LNCaP clone FGC (cell line): ENCODE measurements at regions not wholly inside any gene's neighbourhood (a gene's known extent, or its start where the extent isn't known, plus 50 kb on each side); places are given as distances from the start of the nearest gene placed in this dataset.
"Not testable (repeated sequence)": the region's sequence is repeated elsewhere in the genome, so short reads cannot be mapped to it uniquely, and the experiment has no call there.

Experiments
- DNase-seq: peaks from one replicate; pipeline ENCODE4 v3.0.0-alpha.2; 2011; ENCODE audit warnings: low read depth
- H3K4me3 ChIP-seq: 2 replicates; pipeline ENCODE4 v1.5.1; 2011; ENCODE audit warnings: mild to moderate bottlenecking, low read depth, low read length, control low read depth
- CTCF ChIP-seq: IDR thresholded peaks from 2 replicates; pipeline ENCODE4 v1.5.1; 2012; ENCODE audit warnings: mild to moderate bottlenecking; ENCODE audit not compliant: control insufficient read depth, insufficient read depth; ENCODE audit errors: extremely low read depth

- no peak for DNase-seq
- no peak overlapping the region for H3K4me3 ChIP-seq
- no peak for TF ChIP-seq CTCF
These were observed 162.2 kb upstream of the GIMD1 start for GRCh38 chr4:106530821-106531220.

DNA sequence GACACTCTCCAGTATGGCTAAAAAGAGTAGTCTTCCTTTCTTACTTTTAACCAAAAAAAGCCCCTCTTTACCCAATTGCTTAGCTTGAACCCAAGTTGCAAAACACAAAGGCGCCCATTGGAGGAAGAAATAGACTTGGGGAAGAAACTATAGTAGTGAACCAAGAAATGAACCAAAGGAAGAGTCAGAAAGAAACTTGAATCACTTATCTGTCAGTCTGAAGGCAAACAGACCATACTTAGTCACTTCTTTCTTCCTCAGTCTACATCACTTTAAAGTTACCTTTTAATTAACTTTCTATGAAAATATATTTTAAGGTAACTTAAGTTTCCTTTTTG, 161.4 kb upstream of the GIMD1 start:
- TF ChIP-seq CTCF = no peak
- no peak overlapping the region for H3K4me3 ChIP-seq
- DNase-seq = no peak

DNA sequence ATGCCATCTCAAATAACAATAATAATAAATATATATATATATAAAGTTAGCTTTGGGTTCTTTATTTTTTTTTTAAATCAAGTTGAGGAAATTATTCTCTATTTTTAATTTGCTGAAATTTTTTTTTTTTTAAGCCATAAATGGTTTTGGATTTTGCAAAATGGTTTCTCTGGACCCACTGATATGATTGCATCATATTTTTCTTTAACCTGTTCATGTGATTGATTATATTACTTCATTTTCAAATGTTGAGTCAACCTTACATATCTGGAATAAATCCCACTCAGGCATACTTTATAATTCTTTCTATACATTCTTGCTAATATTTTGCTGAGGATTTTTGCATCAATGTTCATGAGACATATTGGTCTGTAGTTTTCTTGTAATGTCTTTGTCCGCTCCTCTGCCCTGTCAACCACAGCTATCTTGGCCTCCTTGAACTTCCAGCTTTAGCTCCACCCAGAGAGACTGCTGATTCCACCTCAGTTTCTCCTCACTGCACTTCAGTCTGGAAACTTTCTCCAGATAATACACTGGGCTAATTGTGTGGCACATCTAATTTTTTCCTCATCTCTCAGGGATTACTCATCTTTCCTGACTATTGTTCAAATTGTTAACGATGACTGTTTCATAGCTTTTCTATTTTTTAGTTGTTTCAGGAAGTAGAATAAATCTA, 160.9 kb upstream of the GIMD1 start:
- no peak for DNase-seq
- TF ChIP-seq CTCF = no peak
- no peak overlapping the region for H3K4me3 ChIP-seq

DNA sequence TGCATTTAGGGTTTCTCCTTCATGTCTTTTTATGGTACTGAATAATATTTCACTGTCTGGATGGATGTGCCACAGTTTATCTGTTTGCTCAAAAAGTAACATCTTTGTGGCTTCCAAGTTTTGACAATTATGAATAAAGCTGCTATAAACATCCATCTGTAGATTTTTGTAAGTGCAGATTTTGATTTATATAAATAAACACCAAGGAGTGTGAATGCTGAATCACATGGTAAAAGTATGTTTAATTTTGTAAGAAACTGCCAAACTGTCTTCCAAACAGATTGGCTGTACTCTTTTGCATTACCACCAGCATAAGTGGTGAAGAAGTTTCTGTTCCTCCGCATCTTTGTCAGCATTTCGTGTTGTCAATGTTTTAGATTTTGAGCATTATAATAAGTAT, 158.7 kb upstream of the GIMD1 start:
- DNase-seq = no peak
- no peak overlapping the region for H3K4me3 ChIP-seq
- TF ChIP-seq CTCF = no peak

DNA sequence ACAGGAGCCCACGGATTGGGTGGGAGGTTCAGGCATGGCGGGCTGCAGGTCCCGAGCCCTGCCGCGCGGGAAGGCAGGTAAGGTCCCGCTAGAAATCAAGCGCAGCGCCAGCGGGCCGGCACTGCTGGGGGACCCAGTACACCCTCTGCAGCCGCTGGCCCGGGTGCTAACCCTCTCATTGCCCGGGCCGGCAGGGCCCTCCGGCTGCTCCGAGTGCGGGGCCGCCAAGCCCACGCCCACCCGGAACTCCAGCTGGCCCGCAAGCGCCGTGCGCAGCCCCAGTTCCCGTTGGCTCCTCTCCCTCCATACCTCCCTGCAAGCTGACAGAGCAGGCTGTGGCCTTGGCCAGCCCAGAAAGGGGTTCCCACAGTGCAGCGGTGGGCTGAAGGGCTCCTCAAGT, 156.8 kb upstream of the GIMD1 start:
- not testable (repeated sequence) for H3K4me3 ChIP-seq, DNase-seq

DNA sequence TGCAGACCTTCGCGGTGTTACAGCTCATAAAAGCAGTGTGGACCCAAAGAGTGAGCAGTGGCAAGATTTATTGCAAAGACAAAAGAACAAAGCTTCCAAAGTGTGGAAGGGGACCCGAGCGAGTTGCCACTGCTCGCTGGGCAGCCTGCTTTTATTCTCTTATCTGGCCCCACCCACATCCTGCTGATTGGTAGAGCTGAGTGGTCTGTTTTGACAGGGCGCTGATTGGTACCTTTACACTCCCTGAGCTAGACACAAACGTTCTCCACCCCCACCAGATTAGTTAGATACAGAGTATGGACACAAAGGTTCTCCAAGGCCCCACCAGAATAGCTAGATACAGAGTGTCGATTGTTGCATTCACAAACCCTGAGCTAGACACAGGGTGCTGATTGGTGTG, 156.2 kb upstream of the GIMD1 start:
- DNase-seq, H3K4me3 ChIP-seq: not testable (repeated sequence)

DNA sequence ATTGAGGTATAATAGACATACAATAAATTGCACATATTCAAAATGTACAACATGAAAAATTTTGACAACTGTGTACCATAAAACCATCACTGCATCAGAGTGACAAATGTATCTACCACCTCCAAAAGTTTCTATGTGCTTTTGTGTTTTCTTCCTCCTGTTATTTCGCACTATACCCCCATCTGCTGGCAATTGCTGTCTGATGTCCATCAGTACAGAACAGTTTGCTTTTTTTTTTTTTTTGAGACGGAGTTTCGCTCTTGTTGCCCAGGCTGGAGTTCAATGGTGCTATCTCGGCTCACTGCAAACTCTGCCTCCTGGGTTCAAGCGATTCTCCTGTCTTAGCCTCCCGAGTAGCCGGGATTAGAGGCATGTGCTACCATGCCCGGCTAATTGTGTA, 154.3 kb upstream of the GIMD1 start:
- H3K4me3 ChIP-seq = no peak overlapping the region
- no peak for DNase-seq
- peak; percentile 32 for TF ChIP-seq CTCF

DNA sequence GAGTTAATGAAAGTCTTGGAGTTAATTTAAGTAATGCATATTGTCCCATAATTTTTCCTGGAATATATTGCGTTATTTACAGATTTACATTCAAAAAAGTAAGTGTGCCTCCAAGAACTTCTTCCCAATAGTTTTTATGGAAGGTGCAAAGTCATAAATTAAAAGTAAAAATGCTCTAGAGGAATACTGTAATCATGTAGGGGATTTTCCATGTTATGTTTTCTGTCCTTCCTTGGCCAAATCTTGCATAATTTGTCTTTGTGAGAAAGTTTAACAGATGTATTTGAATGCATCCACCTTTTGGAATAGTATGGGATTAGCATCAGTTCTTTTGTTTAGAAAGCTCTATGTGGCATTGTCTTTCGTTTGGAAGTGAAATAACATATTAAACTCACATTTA, 144.1 kb upstream of the GIMD1 start:
- no peak for DNase-seq
- TF ChIP-seq CTCF = no peak
- H3K4me3 ChIP-seq = no peak overlapping the region
